K562 (cell line): ENCODE measurements at regions not wholly inside any gene's neighbourhood (a gene's known extent, or its start where the extent isn't known, plus 50 kb on each side); places are given as distances from the start of the nearest gene placed in this dataset.

Experiments used
- ATAC-seq: fragments of 200-7000 bp; cut with Tn5 transposase; 3 replicates; pipeline ENCODE4 v1.9.1; 2020; ENCODE audit warnings: moderate library complexity
- BruUV-seq: library from RNA; stranded (reverse); fragments of 400-500 nt; replicated peaks from 2 replicates; lab custom pipeline; 2021; lab: Mats Ljungman, UMichigan
- CTCF ChIA-PET: fragments of 300-600 bp; formaldehyde crosslinking; extraction: SDS; loops from one replicate; lab custom pipeline; 2021; ENCODE audit warnings: low intra/inter-chr PET ratio; lab: Yijun Ruan, JAX
- POLR2A ChIA-PET: fragments of 300-600, 350-650 bp; sonication (Branson Sonifier 250); formaldehyde crosslinking; extraction: SDS; loops from one replicate; lab custom pipeline; 2021; ENCODE audit warnings: antibody characterized with exemption, inconsistent platforms; lab: Yijun Ruan, JAX
- DNase-seq, 4 experiments: peaks; one replicate each; pipeline versions ENCODE4 v3.0.0 to v3.0.0-alpha.2; 2011 to 2018; ENCODE audit warnings: low spot score in 3 of 4, mixed read lengths in 3 of 4; ENCODE audit errors: extremely low read depth in 1 of 4
- FAIRE-seq: peaks from 2 replicates; lab custom pipeline; 2011; peaks lifted over from hg19 to GRCh38; lab: Jason Lieb, UNC
- H2AFZ ChIP-seq: 2 replicates; pipeline ENCODE4 v1.6.0; 2011; ENCODE audit warnings: low read depth, low read length, control low read depth, inconsistent platforms
- H3K27ac ChIP-seq: fragments of 200-600 bp; 3 replicates; pipeline ENCODE4 v1.8.0; 2011; ENCODE audit warnings: low read depth, mild to moderate bottlenecking, control low read depth, inconsistent platforms, low read length, moderate library complexity, mixed read lengths; ENCODE audit errors: extremely low read depth
- H3K27me3 ChIP-seq, 2 experiments: fragments of 300-600 bp in 1 of 2; 2 replicates in 1 of 2; 3 replicates in 1 of 2; pipeline versions ENCODE4 v1.6.0 to v1.8.0; 2011; ENCODE audit warnings: inconsistent platforms in 2 of 2, low read length in 2 of 2, mild to moderate bottlenecking in 1 of 2, mixed read lengths in 1 of 2, moderate library complexity in 1 of 2; ENCODE audit not compliant: control insufficient read depth in 2 of 2, insufficient read depth in 2 of 2
- H3K36me3 ChIP-seq: fragments of 300-600 bp; 3 replicates; pipeline ENCODE4 v1.8.0; 2011; ENCODE audit warnings: mild to moderate bottlenecking, low read length, inconsistent platforms; ENCODE audit not compliant: control insufficient read depth, insufficient read depth
- H3K4me1 ChIP-seq, 2 experiments: fragments of 200-600 bp in 1 of 2; replicated peaks in 1 of 2; 2 replicates in 1 of 2; 3 replicates in 1 of 2; pipeline versions ENCODE4 v1.5.1 to v1.8.0; 2011; ENCODE audit warnings: inconsistent platforms in 2 of 2, low read length in 2 of 2, mild to moderate bottlenecking in 1 of 2, mixed read lengths in 1 of 2, moderate library complexity in 1 of 2; ENCODE audit not compliant: control insufficient read depth in 2 of 2, insufficient read depth in 2 of 2
- H3K4me2 ChIP-seq: 2 replicates; pipeline ENCODE4 v1.6.1; 2011; ENCODE audit warnings: low read length, control low read depth, inconsistent platforms, mixed read lengths; ENCODE audit not compliant: insufficient read depth
- H3K4me3 ChIP-seq: fragments of 200-600 bp; sonication (generic), shearing (Covaris generic); 2 replicates; pipeline ENCODE4 v1.5.1; 2016; ENCODE audit warnings: control low read depth, inconsistent platforms
- H3K79me2 ChIP-seq: fragments of 200-600 bp; 3 replicates; pipeline ENCODE4 v1.8.0; 2011; ENCODE audit warnings: low read length, inconsistent platforms; ENCODE audit not compliant: control insufficient read depth, insufficient read depth
- H3K9ac ChIP-seq, 2 experiments: 2 replicates each; pipeline versions ENCODE4 v1.6.0 to v1.6.1; 2011; ENCODE audit warnings: low read depth in 2 of 2, low read length in 2 of 2, control low read depth in 1 of 2, inconsistent platforms in 1 of 2, mild to moderate bottlenecking in 1 of 2, mixed read lengths in 1 of 2; ENCODE audit not compliant: insufficient read depth in 1 of 2
- H3K9me1 ChIP-seq: one replicate; pipeline ENCODE4 v1.6.0; 2011; ENCODE audit warnings: inconsistent platforms, mild to moderate bottlenecking, low read length, moderate library complexity; ENCODE audit not compliant: control insufficient read depth, insufficient read depth
- H3K9me3 ChIP-seq: replicated peaks from 2 replicates; pipeline ENCODE4 v1.5.1; 2011; ENCODE audit warnings: low read depth, low read length, inconsistent platforms; ENCODE audit not compliant: control insufficient read depth, insufficient read depth
- H4K20me1 ChIP-seq: replicated peaks from 2 replicates; pipeline ENCODE4 v1.6.1; 2011; ENCODE audit warnings: low read length, inconsistent platforms, mixed read lengths; ENCODE audit not compliant: control insufficient read depth, insufficient read depth
- CXXC5 ChIP-seq: fragments of 250-450 bp; sonication (Bioruptor Pico); IDR thresholded peaks from 2 replicates; pipeline ENCODE4 v1.8.0; 2022; ENCODE audit warnings: inconsistent platforms, mild to moderate bottlenecking, moderate library complexity
- MAX ChIP-seq: sonication (generic); formaldehyde crosslinking; IDR thresholded peaks from 2 replicates; pipeline ENCODE4 v1.9.0; 2022; ENCODE audit warnings: mild to moderate bottlenecking, missing genetic modification reagents
- RBM22 ChIP-seq: fragments of 200-400 bp; formaldehyde crosslinking; IDR thresholded peaks from 2 replicates; pipeline ENCODE4 v1.6.1; 2018; ENCODE audit warnings: low read length, low read depth; ENCODE audit not compliant: poor library complexity, severe bottlenecking
- SIN3B ChIP-seq: fragments of 450-650 bp; IDR thresholded peaks from 2 replicates; pipeline ENCODE4 v1.6.1; 2017; ENCODE audit warnings: low read depth, mild to moderate bottlenecking, moderate library complexity
- SMAD2 ChIP-seq: fragments of 150-350 bp; IDR thresholded peaks from 2 replicates; pipeline ENCODE4 v1.6.1; 2014; ENCODE audit warnings: low read depth, mild to moderate bottlenecking, low read length
- TFAP4 ChIP-seq: sonication (generic); formaldehyde crosslinking; IDR thresholded peaks from 2 replicates; pipeline ENCODE4 v1.8.0; 2022; ENCODE audit warnings: missing genetic modification reagents, mild to moderate bottlenecking, moderate library complexity, borderline replicate concordance
- TGIF2 ChIP-seq: sonication (generic); formaldehyde crosslinking; IDR thresholded peaks from 2 replicates; pipeline ENCODE4 v1.8.1; 2022; ENCODE audit warnings: mild to moderate bottlenecking, missing genetic modification reagents, moderate library complexity
- THAP7 ChIP-seq: fragments of 250-450 bp; sonication (Bioruptor Pico); IDR thresholded peaks from 2 replicates; pipeline ENCODE4 v1.5.0; 2021
- ZEB2 ChIP-seq: fragments of 450-650 bp; IDR thresholded peaks from 2 replicates; pipeline ENCODE4 v1.6.1; 2016
- ZFP36 ChIP-seq: fragments of 150-350 bp; IDR thresholded peaks from 2 replicates; pipeline ENCODE4 v1.6.1; 2018; ENCODE audit warnings: low read length, low read depth; ENCODE audit not compliant: partially characterized antibody
- ZNF583 ChIP-seq: fragments of 250-450 bp; sonication (Bioruptor Pico); IDR thresholded peaks from 2 replicates; pipeline ENCODE4 v1.4.0; 2020
- WGBS: fragments of 100-300 bp; shearing (Covaris generic); methylation state at CpG from one replicate; pipeline ENCODE4 v1.1.6; 2016; ENCODE audit warnings: low coverage, mixed read lengths; ENCODE audit not compliant: insufficient coverage; ENCODE audit errors: missing lambda C conversion rate; 5-methylcytosine and 5-hydroxymethylcytosine counted together
- in situ Hi-C: fragments of 300-500 bp; cut with MboI; formaldehyde crosslinking; loops from 4 replicates; pipeline ENCODE4 v1.15.0; 2018; ENCODE audit warnings: inconsistent platforms, mixed read lengths
- intact Hi-C: fragments of 100-400 bp; cut with micrococcal nuclease; formaldehyde crosslinking; loops from 2 replicates; pipeline ENCODE4 v1.14.2; 2022

DNA sequence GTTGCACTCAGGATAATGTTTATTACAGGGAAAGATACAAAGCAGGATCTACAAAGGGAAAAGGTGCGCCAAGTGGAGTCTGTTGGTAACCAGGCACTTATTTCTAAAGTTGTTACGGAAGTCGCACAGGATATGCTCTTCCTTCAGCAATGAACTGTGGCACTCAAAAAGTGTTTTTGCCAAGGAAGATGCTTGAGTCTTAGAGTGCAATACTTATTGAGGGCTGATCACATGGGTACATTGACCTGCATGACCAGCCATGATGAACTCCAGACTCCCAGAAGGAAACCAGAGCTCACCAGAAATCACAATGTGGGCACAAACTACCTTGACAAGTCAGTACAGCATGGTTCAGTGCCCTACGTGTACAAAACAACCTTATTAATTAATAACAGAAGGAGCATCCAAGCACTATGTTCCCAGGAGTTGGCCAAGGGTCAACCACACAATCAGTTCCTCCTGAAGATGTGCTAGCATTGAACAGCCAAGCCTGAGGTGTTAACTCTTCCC, 270.7 kb upstream of the TFAP2D start:
- no peak overlapping the region for H3K4me3 ChIP-seq
- FAIRE-seq (no peak), DNase-seq (no peak), ATAC-seq (no peak)
- H3K9me1 ChIP-seq = no peaks in the 10 kb centered on the region
- ChIA-PET POLR2A (no interaction called here), CTCF (no interaction called here)
- in situ Hi-C loops = no loop called here
- H3K4me2 ChIP-seq = no peak overlapping the region
- 2% methylated on average over 4 of the region's 4 CpGs for WGBS
- no peaks in the 10 kb centered on the region for H3K36me3 ChIP-seq
- no peaks in the 10 kb centered on the region; the same call in 1 of the 2 replicates for H3K9me3 ChIP-seq
- no peak overlapping the region for H2AFZ ChIP-seq
- H3K27me3 ChIP-seq = no peaks in the 10 kb centered on the region
- no peaks in the 10 kb centered on the region for H4K20me1 ChIP-seq
- no peak overlapping the region for H3K9ac ChIP-seq
- no peak overlapping the region for H3K27ac ChIP-seq
- no peaks in the 10 kb centered on the region for H3K4me1 ChIP-seq
- no TSS peak for BruUV-seq
- intact Hi-C loops = no loop called here
- no peaks in the 10 kb centered on the region for H3K79me2 ChIP-seq
- TF ChIP-seq SMAD2 (no peak), MAX (CRISPR knock-in tag) (no peak), SIN3B (no peak), TFAP4 (CRISPR knock-in tag) (no peak), ZFP36 (no peak), CXXC5 (CRISPR knock-in tag) (no peak), ZNF583 (no peak), TGIF2 (CRISPR knock-in tag) (no peak), RBM22 (no peak), THAP7 (CRISPR knock-in tag) (no peak), ZEB2 (no peak)
